A673 (cell line): ENCODE measurements at regions not wholly inside any gene's neighbourhood (a gene's known extent, or its start where the extent isn't known, plus 50 kb on each side); places are given as distances from the start of the nearest gene placed in this dataset.

Source experiments
- EZH2 ChIP-seq: fragments of 200-600 bp; sonication (generic); IDR thresholded peaks from 2 replicates; pipeline ENCODE4 v1.6.1; 2017; ENCODE audit warnings: borderline replicate concordance, low read depth, mild to moderate bottlenecking, mixed read lengths, antibody characterized with exemption, low read length; ENCODE audit not compliant: poor library complexity, severe bottlenecking
- TF ChIP-seq, protein P1 (sequence below): fragments of 300-800, 200-600 bp; sonication (generic); conservative IDR thresholded peaks from 2 replicates; pipeline ENCODE4 v1.5.1; 2017; ENCODE audit warnings: low read depth, mild to moderate bottlenecking, antibody characterized with exemption, low read length, moderate library complexity, mixed read lengths

GRCh38 chr13:38419312-38419873 is 69.7 kb downstream of the UFM1 start:
- TF ChIP-seq, protein P1, sequence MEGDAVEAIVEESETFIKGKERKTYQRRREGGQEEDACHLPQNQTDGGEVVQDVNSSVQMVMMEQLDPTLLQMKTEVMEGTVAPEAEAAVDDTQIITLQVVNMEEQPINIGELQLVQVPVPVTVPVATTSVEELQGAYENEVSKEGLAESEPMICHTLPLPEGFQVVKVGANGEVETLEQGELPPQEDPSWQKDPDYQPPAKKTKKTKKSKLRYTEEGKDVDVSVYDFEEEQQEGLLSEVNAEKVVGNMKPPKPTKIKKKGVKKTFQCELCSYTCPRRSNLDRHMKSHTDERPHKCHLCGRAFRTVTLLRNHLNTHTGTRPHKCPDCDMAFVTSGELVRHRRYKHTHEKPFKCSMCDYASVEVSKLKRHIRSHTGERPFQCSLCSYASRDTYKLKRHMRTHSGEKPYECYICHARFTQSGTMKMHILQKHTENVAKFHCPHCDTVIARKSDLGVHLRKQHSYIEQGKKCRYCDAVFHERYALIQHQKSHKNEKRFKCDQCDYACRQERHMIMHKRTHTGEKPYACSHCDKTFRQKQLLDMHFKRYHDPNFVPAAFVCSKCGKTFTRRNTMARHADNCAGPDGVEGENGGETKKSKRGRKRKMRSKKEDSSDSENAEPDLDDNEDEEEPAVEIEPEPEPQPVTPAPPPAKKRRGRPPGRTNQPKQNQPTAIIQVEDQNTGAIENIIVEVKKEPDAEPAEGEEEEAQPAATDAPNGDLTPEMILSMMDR: no peak
- TF ChIP-seq EZH2: no peak
